OCI-LY3 (cell line): ENCODE measurements at regions not wholly inside any gene's neighbourhood (a gene's known extent, or its start where the extent isn't known, plus 50 kb on each side); places are given as distances from the start of the nearest gene placed in this dataset.

ENCODE experiments used
- CTCF ChIP-seq: fragments of 200-600, 300-600 bp; sonication (generic); IDR thresholded peaks from 2 replicates; pipeline ENCODE4 v1.5.1; 2014; ENCODE audit warnings: antibody characterized with exemption, low read length, low read depth
- EZH2phosphoT487 ChIP-seq: fragments of 200-600 bp; shearing (Covaris generic); IDR thresholded peaks from 2 replicates; pipeline ENCODE4 v1.6.1; 2018; ENCODE audit warnings: antibody characterized with exemption, mixed run types, low read depth

- TF ChIP-seq CTCF = no peak
- TF ChIP-seq EZH2phosphoT487 = no peak
Measured at GRCh38 chr6:49327005-49327404, 136.0 kb downstream of the MMUT start.
